HG03565 (cell line): ENCODE measurements at regions not wholly inside any gene's neighbourhood (a gene's known extent, or its start where the extent isn't known, plus 50 kb on each side); places are given as distances from the start of the nearest gene placed in this dataset.
"Not testable (repeated sequence)": the region's sequence is repeated elsewhere in the genome, so short reads cannot be mapped to it uniquely, and the experiment has no call there.

ENCODE experiments used
- ATAC-seq: cut with Tn5 transposase; IDR thresholded peaks from one replicate; pipeline ENCODE4 v1.9.1; 2021; ENCODE audit warnings: mild to moderate bottlenecking, moderate library complexity; ENCODE audit not compliant: unreplicated experiment

DNA sequence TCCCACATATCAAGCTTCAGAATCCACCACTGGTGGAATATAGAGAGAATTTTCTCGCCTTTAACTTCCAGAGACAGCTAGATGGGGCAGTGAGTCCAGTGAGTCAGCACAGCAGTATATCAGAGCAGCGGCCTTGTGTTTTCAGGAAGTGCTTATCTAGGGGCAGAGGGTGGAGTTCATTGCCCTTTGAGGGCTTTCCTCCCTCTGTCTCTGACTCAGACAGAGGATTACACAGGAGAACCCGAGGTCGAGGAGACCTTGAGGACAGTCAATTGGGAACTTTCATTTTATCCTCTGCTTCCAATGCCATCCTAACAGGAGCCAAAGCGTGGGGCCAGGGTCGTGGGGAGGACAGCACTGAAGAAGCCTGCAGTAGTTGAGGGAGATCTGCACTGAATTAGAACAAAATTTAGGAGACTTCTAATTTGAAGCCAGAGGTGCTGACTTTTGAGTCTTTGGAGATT, 109.6 kb upstream of the UMPS start:
- no peak for ATAC-seq

GRCh38 chr3:124621498-124621897, 108.8 kb upstream of the UMPS start:
- ATAC-seq: no peak

- no peak for ATAC-seq
These were observed 105.2 kb upstream of the UMPS start for GRCh38 chr3:124625074-124625473.

DNA sequence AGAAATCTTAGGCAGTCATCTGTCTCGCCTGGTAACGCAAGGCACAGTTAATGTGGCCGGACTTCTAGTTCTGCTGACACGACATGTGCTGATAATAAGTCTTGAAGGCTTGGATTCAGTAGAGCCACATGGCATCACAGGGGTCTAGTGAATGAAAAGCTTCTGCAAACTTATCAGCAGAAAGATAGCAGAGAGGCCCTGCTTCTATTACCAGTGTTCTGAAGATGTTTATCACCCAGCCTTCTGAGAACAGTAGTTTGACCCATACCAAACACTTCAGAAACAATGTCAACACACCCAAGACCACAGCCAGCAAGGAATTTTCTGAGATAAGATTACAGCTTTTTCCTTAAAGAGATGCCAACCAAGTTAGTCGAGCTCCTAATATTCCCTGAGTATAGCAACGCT, 102.7 kb upstream of the UMPS start:
- no peak for ATAC-seq

DNA sequence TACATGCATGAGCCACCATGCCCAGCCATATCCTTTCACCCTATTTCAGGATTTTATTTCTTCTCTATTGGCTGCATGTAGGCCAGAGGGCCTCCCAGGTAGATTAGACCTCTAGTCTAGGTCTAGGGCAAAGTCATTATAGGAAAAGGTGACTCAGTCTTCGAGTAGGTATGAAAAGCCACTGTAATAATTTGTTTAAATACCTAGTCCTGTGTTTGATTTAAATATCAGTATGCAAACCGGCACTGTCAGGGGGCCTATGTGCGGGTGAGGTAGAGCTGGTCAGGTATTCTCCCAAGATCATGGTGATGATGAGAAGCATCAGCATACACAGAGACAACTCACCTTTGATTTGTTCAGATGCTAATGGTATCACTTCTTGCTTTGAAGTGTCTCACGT, 101.4 kb upstream of the UMPS start:
- ATAC-seq: no peak

- ATAC-seq: no peak
These were observed 100.8 kb upstream of the UMPS start for GRCh38 chr3:124629497-124629896.

DNA sequence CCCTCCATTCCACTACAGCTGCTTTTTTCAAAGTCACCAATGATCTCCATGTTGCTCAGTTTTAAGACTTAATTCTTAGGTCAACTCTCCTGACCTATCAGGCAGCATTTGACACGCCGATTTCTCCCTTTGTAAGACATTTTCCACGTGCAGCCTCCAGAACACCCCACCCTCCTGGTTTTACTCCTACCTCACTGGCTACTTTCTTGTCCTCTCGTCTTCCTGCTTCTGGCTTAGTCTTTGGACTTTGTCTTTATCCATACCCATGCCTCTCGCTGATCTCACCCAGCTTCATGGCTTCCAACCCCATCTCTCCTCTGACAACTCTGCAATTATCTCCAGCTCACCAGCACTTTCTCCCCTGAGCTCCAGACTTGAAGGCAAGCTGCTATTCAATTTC, 99.3 kb upstream of the UMPS start:
- no peak for ATAC-seq

DNA sequence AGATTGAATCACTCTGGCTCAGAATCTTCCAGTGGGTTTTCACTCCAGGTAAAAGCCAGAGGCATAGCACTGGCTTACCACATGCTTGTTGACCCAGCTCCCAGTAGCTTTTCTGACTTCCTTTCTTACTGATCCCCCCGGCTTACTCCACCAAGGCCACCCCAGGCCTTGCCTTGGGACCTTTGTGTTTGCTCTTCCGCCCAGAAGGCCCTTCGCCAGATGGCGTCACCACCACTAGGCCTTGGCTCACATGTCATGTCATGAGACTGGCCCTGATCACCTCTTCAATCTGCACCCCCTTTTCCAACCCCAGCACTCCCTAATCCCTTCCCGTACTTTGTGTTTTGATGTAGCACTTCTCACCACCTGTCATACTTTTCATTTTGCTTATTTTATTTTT, 98.5 kb upstream of the UMPS start:
- ATAC-seq: no peak

DNA sequence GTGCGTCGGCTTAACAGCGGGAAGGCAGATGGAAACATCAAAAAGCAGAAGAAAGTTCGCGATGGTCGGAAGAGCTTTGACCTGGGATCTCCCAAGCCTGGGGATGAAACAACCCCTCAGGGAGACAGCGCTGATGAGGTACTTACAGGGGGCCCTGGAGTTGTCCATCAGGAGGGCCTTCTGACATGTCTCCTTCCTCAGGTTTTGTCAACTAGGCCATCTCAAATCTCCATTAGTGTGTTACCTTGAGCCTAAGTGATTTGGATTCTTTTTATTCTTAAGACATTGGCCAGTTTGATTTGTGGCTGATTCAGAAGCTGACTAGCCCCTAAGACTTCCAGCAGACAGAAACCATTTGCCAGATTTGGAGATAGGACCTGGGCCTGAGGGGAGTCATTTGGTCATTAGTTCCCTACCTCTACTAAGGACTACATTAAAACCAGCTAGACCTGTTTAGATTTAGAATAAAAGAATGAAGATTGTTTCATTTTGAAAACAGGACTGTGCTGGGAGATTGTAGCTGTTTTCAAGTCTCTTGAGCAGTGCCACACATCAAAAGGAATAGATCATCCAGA, 97.6 kb upstream of the UMPS start:
- no peak for ATAC-seq

DNA sequence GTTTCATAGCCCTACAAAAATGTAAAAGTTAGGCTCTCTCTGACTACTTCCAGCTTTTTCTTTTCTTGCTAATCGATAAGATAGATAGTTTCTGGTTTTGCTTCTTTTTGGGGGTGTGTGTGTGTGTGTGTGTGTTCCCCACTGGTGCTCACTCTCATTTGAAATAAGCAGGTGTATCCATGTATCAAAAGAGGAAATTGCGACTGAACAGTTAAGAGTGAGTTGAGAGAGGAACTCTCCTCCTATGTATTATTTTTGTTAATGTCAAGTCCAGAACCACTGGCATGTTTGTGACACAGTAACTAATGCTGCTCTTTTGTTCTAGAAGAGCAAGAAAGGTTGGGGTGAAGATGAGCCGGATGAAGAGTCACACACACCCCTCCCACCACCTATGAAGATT, 96.7 kb upstream of the UMPS start:
- no peak for ATAC-seq

GRCh38 chr3:124634210-124635168, 95.8 kb upstream of the UMPS start:
- ATAC-seq: peak; percentile 62

DNA sequence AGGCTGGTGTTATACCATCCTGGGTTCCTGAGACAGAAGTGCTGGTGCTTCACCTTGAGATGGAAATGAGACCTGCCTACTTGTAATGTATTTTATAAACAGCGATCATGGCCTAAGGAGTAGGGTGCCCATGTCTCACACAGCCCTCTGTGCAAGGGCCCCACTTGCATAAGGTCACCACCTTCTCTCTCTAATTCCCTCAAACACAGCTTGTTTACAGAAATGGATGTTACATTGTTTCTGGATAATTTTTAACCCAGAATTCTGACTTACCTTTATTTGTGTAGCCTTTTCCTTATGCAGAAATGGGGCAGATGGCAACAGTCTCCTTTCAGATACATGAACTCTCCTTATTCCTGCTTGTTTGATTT, 95.1 kb upstream of the UMPS start:
- ATAC-seq: no peak

DNA sequence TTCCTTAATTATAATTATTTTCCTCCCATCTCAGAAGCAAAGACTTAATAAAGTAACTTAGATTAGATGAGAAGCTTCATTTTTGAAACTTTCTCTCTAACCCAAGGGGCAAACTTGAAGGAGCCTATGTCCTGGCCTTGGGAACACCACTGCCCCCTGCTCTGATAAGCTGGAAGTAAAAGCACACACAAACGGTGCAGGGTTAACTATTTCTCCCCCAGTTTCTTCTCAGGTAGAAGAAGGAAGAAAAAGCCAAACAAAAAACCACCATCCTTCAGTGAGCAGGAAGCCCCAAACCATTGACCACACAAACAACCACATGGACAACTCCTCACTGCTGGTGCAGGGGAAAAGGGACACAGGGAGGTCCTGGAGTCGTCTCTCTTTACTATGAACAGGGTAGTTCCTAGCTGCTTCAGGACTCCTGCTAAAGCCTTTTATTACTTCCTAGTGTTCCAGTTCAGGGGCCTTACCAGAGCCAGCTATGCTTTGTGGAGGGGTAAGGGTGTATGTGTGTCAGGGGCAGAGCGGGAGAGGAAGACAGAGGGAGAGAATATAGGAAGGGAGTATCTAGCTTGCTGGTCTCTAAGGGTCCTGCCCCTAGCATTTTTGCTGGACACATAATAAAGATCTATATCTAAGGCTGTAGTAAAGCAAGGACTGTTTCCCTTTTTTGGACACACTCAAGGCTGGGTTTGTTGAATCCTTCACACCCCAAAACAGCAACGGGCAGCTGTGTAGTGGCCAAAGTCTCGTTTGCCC, 94.0 kb upstream of the UMPS start:
- no peak for ATAC-seq

DNA sequence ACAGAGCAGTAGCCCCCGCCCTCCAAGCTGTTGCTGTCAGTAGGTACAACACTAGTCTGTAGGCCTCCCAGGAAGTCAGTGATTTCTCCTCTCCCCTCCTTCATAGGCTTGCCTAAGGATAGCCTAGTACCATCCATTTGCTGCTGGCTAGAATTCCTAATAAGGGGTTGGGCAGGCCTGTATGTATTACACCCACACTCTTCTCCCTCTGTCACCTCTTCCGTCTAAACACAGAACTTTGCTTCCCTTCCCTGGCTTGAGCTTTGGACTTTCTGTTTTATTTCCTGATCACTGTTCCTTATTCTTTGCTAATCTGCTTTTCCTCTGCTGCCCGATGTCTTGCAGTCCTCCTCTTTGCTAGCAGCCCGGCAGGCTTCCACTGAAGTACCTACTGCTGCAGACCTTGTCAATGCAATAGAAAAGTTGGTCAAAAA, 93.4 kb upstream of the UMPS start:
- no peak for ATAC-seq

GRCh38 chr3:124639406-124640237, 90.6 kb upstream of the UMPS start:
- ATAC-seq: peak; percentile 58

GRCh38 chr3:124640635-124641306, 89.5 kb upstream of the UMPS start:
- no peak for ATAC-seq

DNA sequence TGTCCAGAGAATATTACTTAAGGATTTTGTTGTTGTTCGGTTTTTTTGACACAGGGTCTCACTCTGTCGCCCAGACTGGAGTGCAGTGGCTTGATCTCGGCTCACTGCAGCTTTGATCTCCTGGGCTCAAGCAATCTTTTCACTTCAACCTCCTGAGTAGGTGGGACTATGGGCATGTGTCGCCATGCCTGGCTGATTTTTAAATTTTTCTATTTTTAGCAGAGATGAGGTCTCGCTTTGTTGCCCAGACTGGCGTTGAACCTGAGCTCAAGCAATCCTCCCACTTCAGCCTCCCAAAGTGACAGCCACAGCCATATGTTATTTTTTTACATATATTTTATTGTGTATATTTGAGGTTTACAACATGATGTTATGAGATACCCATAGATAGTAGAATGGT, 86.8 kb upstream of the UMPS start:
- no peak for ATAC-seq

- ATAC-seq: not testable (repeated sequence)
These were observed 84.1 kb upstream of the UMPS start for GRCh38 chr3:124646186-124646585.

- ATAC-seq: no peak
These were observed 81.7 kb upstream of the UMPS start for GRCh38 chr3:124648551-124648950.

DNA sequence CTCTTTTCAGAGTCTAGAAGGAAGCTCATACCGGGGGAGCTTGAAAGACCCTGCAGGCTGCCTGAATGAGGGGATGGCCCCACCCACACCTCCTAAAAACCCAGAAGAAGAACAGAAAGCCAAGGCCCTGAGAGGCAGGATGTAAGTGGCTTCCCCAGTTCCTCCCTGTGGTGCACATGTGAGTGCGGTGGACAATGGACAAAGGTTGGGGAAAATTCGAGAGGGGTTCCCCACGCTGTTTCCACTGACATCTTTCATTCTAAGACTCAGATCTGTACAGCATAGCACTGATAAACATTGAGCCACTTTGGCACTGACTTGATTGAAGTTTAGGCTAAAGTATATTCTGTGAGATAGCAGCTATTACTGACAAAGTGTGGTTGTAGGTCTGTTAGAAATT, 79.5 kb upstream of the UMPS start:
- ATAC-seq: no peak
